ENCODE measurements at regions not wholly inside any gene's neighbourhood (a gene's known extent, or its start where the extent isn't known, plus 50 kb on each side); places are given as distances from the start of the nearest gene placed in this dataset.

- no peak for TF ChIP-seq EZH2 (optimal IDR thresholded peaks at IDR 0.05; ENCODE audit: low read depth, low read length)
- TF ChIP-seq, protein P1, sequence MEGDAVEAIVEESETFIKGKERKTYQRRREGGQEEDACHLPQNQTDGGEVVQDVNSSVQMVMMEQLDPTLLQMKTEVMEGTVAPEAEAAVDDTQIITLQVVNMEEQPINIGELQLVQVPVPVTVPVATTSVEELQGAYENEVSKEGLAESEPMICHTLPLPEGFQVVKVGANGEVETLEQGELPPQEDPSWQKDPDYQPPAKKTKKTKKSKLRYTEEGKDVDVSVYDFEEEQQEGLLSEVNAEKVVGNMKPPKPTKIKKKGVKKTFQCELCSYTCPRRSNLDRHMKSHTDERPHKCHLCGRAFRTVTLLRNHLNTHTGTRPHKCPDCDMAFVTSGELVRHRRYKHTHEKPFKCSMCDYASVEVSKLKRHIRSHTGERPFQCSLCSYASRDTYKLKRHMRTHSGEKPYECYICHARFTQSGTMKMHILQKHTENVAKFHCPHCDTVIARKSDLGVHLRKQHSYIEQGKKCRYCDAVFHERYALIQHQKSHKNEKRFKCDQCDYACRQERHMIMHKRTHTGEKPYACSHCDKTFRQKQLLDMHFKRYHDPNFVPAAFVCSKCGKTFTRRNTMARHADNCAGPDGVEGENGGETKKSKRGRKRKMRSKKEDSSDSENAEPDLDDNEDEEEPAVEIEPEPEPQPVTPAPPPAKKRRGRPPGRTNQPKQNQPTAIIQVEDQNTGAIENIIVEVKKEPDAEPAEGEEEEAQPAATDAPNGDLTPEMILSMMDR (IDR thresholded peaks at IDR 0.05; ENCODE audit: low read length): no peak
Observed at GRCh38 chr1:228911225-228912210, 176.2 kb downstream of the RHOU start.
